ENCODE measurements at regions not wholly inside any gene's neighbourhood (a gene's known extent, or its start where the extent isn't known, plus 50 kb on each side); places are given as distances from the start of the nearest gene placed in this dataset.

DNA sequence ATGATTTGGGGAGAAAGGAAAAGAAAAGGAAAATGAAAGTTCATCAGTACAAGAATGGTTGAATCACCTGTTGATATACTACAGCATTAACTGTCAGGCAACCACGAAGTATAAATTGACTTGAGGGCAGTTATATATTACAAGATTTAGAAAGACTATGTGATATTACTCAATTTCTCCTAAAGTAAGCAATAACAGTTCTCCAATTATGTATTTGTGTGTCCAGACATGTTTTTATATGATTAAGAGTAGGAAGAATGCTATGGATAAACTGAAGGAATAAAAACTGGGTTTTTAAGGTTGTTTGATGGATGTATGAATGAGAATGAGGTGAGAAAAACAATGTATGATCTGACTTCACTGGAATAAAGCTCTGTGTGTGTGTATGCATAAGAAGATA lies 2234.4 kb downstream of the ARAP2 start:
- no peaks in the 10 kb centered on the region for H3K4me1 ChIP-seq (ENCODE audit: insufficient read depth)
- TF ChIP-seq, protein P1, sequence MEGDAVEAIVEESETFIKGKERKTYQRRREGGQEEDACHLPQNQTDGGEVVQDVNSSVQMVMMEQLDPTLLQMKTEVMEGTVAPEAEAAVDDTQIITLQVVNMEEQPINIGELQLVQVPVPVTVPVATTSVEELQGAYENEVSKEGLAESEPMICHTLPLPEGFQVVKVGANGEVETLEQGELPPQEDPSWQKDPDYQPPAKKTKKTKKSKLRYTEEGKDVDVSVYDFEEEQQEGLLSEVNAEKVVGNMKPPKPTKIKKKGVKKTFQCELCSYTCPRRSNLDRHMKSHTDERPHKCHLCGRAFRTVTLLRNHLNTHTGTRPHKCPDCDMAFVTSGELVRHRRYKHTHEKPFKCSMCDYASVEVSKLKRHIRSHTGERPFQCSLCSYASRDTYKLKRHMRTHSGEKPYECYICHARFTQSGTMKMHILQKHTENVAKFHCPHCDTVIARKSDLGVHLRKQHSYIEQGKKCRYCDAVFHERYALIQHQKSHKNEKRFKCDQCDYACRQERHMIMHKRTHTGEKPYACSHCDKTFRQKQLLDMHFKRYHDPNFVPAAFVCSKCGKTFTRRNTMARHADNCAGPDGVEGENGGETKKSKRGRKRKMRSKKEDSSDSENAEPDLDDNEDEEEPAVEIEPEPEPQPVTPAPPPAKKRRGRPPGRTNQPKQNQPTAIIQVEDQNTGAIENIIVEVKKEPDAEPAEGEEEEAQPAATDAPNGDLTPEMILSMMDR (IDR thresholded peaks at IDR 0.05; ENCODE audit: poor library complexity): no peak
- TF ChIP-seq EZH2 (IDR thresholded peaks at IDR 0.05; ENCODE audit: borderline replicate concordance) (no peak), EZH2phosphoT487 (IDR thresholded peaks at IDR 0.05; ENCODE audit: low read depth, severe bottlenecking, unreplicated experiment) (no peak)
- WGBS (ENCODE audit: low lambda C conversion rate, missing lambda C conversion rate): 86% methylated on average over 1 of the region's 1 CpG

GRCh38 chr4:34010751-34011519 lies 2233.4 kb downstream of the ARAP2 start:
- no peaks in the 10 kb centered on the region for H3K27me3 ChIP-seq
- H3K4me2 ChIP-seq: no peak overlapping the region
- H3K79me2 ChIP-seq: no peaks in the 10 kb centered on the region
- no peak for DNase-seq (ENCODE audit: low spot score)
- no peak overlapping the region for H2AFZ ChIP-seq
- H3K4me1 ChIP-seq (ENCODE audit: insufficient read depth): no peaks in the 10 kb centered on the region
- TF ChIP-seq EZH2 (IDR thresholded peaks at IDR 0.05; ENCODE audit: borderline replicate concordance): no peak
- TF ChIP-seq, protein P1 (IDR thresholded peaks at IDR 0.05; ENCODE audit: poor library complexity): no peak
- no peak for TF ChIP-seq EZH2phosphoT487 (IDR thresholded peaks at IDR 0.05; ENCODE audit: low read depth, severe bottlenecking, unreplicated experiment)
- no peaks in the 10 kb centered on the region for H4K20me1 ChIP-seq (ENCODE audit: insufficient read depth, poor library complexity, severe bottlenecking)
- no peaks in the 10 kb centered on the region for H3K36me3 ChIP-seq (replicated peaks; ENCODE audit: insufficient read depth, low read depth)
- no peak overlapping the region for H3K4me3 ChIP-seq
- no peaks in the 10 kb centered on the region for H3K9me2 ChIP-seq (replicated peaks; ENCODE audit: insufficient read depth)
- H3K27ac ChIP-seq: no peak overlapping the region
- 77% methylated on average over 6 of the region's 6 CpGs for WGBS (ENCODE audit: low lambda C conversion rate, missing lambda C conversion rate)
- H3K9me3 ChIP-seq (ENCODE audit: low read depth): no peaks in the 10 kb centered on the region

More for the DNA sequence above, 2234.4 kb downstream of the ARAP2 start:
- Histone ChIP-seq H3K4me2 (no peak overlapping the region), H2AFZ (no peak overlapping the region), H3K79me2 (no peaks in the 10 kb centered on the region), H3K36me3 (replicated peaks; ENCODE audit: insufficient read depth, low read depth) (no peaks in the 10 kb centered on the region), H3K9me2 (replicated peaks; ENCODE audit: insufficient read depth) (no peaks in the 10 kb centered on the region), H3K4me3 (no peak overlapping the region), H3K27me3 (no peaks in the 10 kb centered on the region), H3K9me3 (ENCODE audit: low read depth) (no peaks in the 10 kb centered on the region), H4K20me1 (ENCODE audit: insufficient read depth, poor library complexity, severe bottlenecking) (no peaks in the 10 kb centered on the region), H3K27ac (no peak overlapping the region)
- DNase-seq (ENCODE audit: low spot score): no peak

DNA sequence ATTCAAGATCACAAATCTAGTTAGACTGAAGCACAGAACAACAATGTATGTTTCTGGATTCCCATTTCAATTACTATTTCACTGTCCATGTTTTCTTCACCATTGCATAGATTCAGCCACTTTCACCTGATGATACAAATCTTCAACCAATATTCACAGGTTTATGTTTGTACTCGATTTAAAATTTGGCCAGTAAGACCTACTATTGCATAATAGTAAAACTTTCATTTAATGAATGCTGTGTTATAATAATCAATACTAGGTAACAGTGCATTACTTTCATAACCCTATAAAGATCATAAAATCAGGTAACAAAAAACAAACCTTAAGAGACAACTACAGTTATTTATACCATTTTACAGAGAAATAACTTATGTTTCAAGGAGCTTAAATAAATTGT lies 2209.1 kb downstream of the ARAP2 start:
- Histone ChIP-seq H2AFZ (no peak overlapping the region), H3K79me2 (no peaks in the 10 kb centered on the region), H3K4me1 (ENCODE audit: insufficient read depth) (no peaks in the 10 kb centered on the region), H3K9me2 (replicated peaks; ENCODE audit: insufficient read depth) (no peaks in the 10 kb centered on the region), H3K27ac (no peak overlapping the region), H3K9me3 (ENCODE audit: low read depth) (no peaks in the 10 kb centered on the region), H3K4me3 (no peak overlapping the region), H3K36me3 (replicated peaks; ENCODE audit: insufficient read depth, low read depth) (no peaks in the 10 kb centered on the region), H4K20me1 (ENCODE audit: insufficient read depth, poor library complexity, severe bottlenecking) (no peaks in the 10 kb centered on the region), H3K27me3 (no peaks in the 10 kb centered on the region), H3K4me2 (no peak overlapping the region)
- TF ChIP-seq EZH2 (IDR thresholded peaks at IDR 0.05; ENCODE audit: borderline replicate concordance) (no peak), EZH2phosphoT487 (IDR thresholded peaks at IDR 0.05; ENCODE audit: low read depth, severe bottlenecking, unreplicated experiment) (no peak)
- TF ChIP-seq, protein P1 (IDR thresholded peaks at IDR 0.05; ENCODE audit: poor library complexity): no peak
- no peak for DNase-seq (ENCODE audit: low spot score)
- 91% methylated on average over 1 of the region's 1 CpG for WGBS (ENCODE audit: low lambda C conversion rate, missing lambda C conversion rate)
